ENCODE measurements at regions not wholly inside any gene's neighbourhood (a gene's known extent, or its start where the extent isn't known, plus 50 kb on each side); places are given as distances from the start of the nearest gene placed in this dataset.
"Not testable (repeated sequence)": the region's sequence is repeated elsewhere in the genome, so short reads cannot be mapped to it uniquely, and the experiment has no call there.

GRCh38 chr18:71324356-71324755 lies 1035.5 kb downstream of the SOCS6 start:
- FAIRE-seq = no peak

GRCh38 chr18:71322201-71322600 lies 1033.4 kb downstream of the SOCS6 start:
- H3K4me1 ChIP-seq (ENCODE audit: control insufficient read depth in 2 of 3, insufficient read depth in 2 of 3, low read depth in 1 of 3, low read length in 3 of 3) = no peaks in the 10 kb centered on the region
- H3K9me3 ChIP-seq (ENCODE audit: control insufficient read depth in 2 of 3, insufficient read depth in 1 of 3, low read length in 3 of 3) = no peaks in the 10 kb centered on the region
- intact Hi-C loops (cut with DNase I) = no loop called here
- H3K27ac ChIP-seq (ENCODE audit: low read depth in 2 of 2, low read length in 2 of 2) = no peak overlapping the region
- H3K36me3 ChIP-seq (ENCODE audit: control insufficient read depth in 2 of 3, insufficient read depth in 3 of 3, low read length in 3 of 3) = no peaks in the 10 kb centered on the region
- no peak for DNase-seq
- FAIRE-seq = no peak
- no peak for TF ChIP-seq CTCF (IDR thresholded peaks at IDR 0.05; ENCODE audit: borderline replicate concordance, extremely low read depth, insufficient read depth)
- H3K9ac ChIP-seq (ENCODE audit: low read length in 3 of 3) = no peak overlapping the region
- no peaks in the 10 kb centered on the region for H3K27me3 ChIP-seq (ENCODE audit: control insufficient read depth, insufficient read depth, low read length)
- H3K4me3 ChIP-seq (ENCODE audit: low read length in 3 of 3) = no peak overlapping the region

More at GRCh38 chr18:71324356-71324755, 1035.5 kb downstream of the SOCS6 start:
- TF ChIP-seq CTCF (IDR thresholded peaks at IDR 0.05; ENCODE audit: borderline replicate concordance, extremely low read depth, insufficient read depth) = no peak
- H3K4me1 ChIP-seq (ENCODE audit: control insufficient read depth in 2 of 3, insufficient read depth in 2 of 3, low read depth in 1 of 3, low read length in 3 of 3) = no peaks in the 10 kb centered on the region
- H3K4me3 ChIP-seq (ENCODE audit: low read length in 3 of 3) = no peak overlapping the region
- no peaks in the 10 kb centered on the region for H3K27me3 ChIP-seq (ENCODE audit: control insufficient read depth, insufficient read depth, low read length)
- DNase-seq = no peak
- intact Hi-C loops (cut with DNase I) = no loop called here
- no peak overlapping the region for H3K9ac ChIP-seq (ENCODE audit: low read length in 3 of 3)
- no peaks in the 10 kb centered on the region for H3K9me3 ChIP-seq (ENCODE audit: control insufficient read depth in 2 of 3, insufficient read depth in 1 of 3, low read length in 3 of 3)
- no peaks in the 10 kb centered on the region for H3K36me3 ChIP-seq (ENCODE audit: control insufficient read depth in 2 of 3, insufficient read depth in 3 of 3, low read length in 3 of 3)
- no peak overlapping the region for H3K27ac ChIP-seq (ENCODE audit: low read depth in 2 of 2, low read length in 2 of 2)

- Histone ChIP-seq H3K9me3 (ENCODE audit: control insufficient read depth in 2 of 3, insufficient read depth in 1 of 3, low read length in 3 of 3) (no peaks in the 10 kb centered on the region), H3K36me3 (ENCODE audit: control insufficient read depth in 2 of 3, insufficient read depth in 3 of 3, low read length in 3 of 3) (no peaks in the 10 kb centered on the region), H3K27ac (ENCODE audit: low read depth in 2 of 2, low read length in 2 of 2) (no peak overlapping the region), H3K27me3 (ENCODE audit: control insufficient read depth, insufficient read depth, low read length) (no peaks in the 10 kb centered on the region), H3K9ac (ENCODE audit: low read length in 3 of 3) (no peak overlapping the region), H3K4me3 (ENCODE audit: low read length in 3 of 3) (no peak overlapping the region), H3K4me1 (ENCODE audit: control insufficient read depth in 2 of 3, insufficient read depth in 2 of 3, low read depth in 1 of 3, low read length in 3 of 3) (no peaks in the 10 kb centered on the region)
- FAIRE-seq (no peak), DNase-seq (no peak)
- intact Hi-C loops (cut with DNase I) = no loop called here
- no peak for TF ChIP-seq CTCF (IDR thresholded peaks at IDR 0.05; ENCODE audit: borderline replicate concordance, extremely low read depth, insufficient read depth)
Observed at GRCh38 chr18:71321319-71321718, 1032.5 kb downstream of the SOCS6 start.

GRCh38 chr18:71304856-71305255 lies 1016.0 kb downstream of the SOCS6 start:
- no peak overlapping the region for H3K27ac ChIP-seq (ENCODE audit: low read depth in 2 of 2, low read length in 2 of 2)
- H3K4me1 ChIP-seq (ENCODE audit: control insufficient read depth in 2 of 3, insufficient read depth in 2 of 3, low read depth in 1 of 3, low read length in 3 of 3) = no peaks in the 10 kb centered on the region
- H3K36me3 ChIP-seq (ENCODE audit: control insufficient read depth in 2 of 3, insufficient read depth in 3 of 3, low read length in 3 of 3) = no peaks in the 10 kb centered on the region
- no peaks in the 10 kb centered on the region for H3K27me3 ChIP-seq (ENCODE audit: control insufficient read depth, insufficient read depth, low read length)
- no peak overlapping the region for H3K4me3 ChIP-seq (ENCODE audit: low read length in 3 of 3)
- intact Hi-C loops (cut with DNase I) = no loop called here
- FAIRE-seq = no peak
- no peaks in the 10 kb centered on the region for H3K9me3 ChIP-seq (ENCODE audit: control insufficient read depth in 2 of 3, insufficient read depth in 1 of 3, low read length in 3 of 3)
- TF ChIP-seq CTCF (IDR thresholded peaks at IDR 0.05; ENCODE audit: borderline replicate concordance, extremely low read depth, insufficient read depth) = no peak
- no peak for DNase-seq
- H3K9ac ChIP-seq (ENCODE audit: low read length in 3 of 3) = no peak overlapping the region

GRCh38 chr18:71303743-71304142 lies 1014.9 kb downstream of the SOCS6 start:
- H3K9ac ChIP-seq (ENCODE audit: low read length in 3 of 3); H3K27ac ChIP-seq (ENCODE audit: low read depth in 2 of 2, low read length in 2 of 2); H3K27me3 ChIP-seq (ENCODE audit: control insufficient read depth, insufficient read depth, low read length); intact Hi-C loops (cut with DNase I); FAIRE-seq; H3K4me1 ChIP-seq (ENCODE audit: control insufficient read depth in 2 of 3, insufficient read depth in 2 of 3, low read depth in 1 of 3, low read length in 3 of 3); DNase-seq; H3K36me3 ChIP-seq (ENCODE audit: control insufficient read depth in 2 of 3, insufficient read depth in 3 of 3, low read length in 3 of 3); H3K4me3 ChIP-seq (ENCODE audit: low read length in 3 of 3); H3K9me3 ChIP-seq (ENCODE audit: control insufficient read depth in 2 of 3, insufficient read depth in 1 of 3, low read length in 3 of 3): not testable (repeated sequence)
